GM18505 (cell line): ENCODE measurements at regions not wholly inside any gene's neighbourhood (a gene's known extent, or its start where the extent isn't known, plus 50 kb on each side); places are given as distances from the start of the nearest gene placed in this dataset.
"Not testable (repeated sequence)": the region's sequence is repeated elsewhere in the genome, so short reads cannot be mapped to it uniquely, and the experiment has no call there.

Experiments used
- ATAC-seq: cut with Tn5 transposase; IDR thresholded peaks from one replicate; pipeline ENCODE4 v1.9.1; 2021; ENCODE audit not compliant: unreplicated experiment
- POLR2A ChIP-seq: IDR thresholded peaks from 4 replicates; pipeline ENCODE4 v1.6.1; 2011; ENCODE audit warnings: borderline replicate concordance; ENCODE audit not compliant: insufficient read depth, insufficient read length; ENCODE audit errors: extremely low read depth

DNA sequence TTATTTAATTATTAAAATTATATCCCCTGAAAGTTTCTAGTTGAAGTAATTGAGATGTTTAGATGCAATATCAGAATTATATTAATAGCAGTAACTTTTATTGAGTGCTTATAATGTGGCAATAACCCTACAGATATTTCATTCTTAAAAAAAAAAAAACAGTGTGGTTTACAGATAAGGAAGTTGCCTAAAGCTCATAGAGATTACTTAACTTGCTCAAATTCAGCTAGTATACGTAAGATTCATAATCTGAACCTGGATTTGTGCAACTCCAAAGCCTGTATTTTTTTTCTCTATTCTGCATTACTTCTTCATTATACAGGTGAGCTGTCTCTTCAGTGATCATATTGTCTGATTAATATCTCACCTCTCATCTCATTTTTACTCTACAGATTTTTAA is 156.0 kb upstream of the PTBP2 start:
- no peak for ATAC-seq
- TF ChIP-seq POLR2A = no peak

DNA sequence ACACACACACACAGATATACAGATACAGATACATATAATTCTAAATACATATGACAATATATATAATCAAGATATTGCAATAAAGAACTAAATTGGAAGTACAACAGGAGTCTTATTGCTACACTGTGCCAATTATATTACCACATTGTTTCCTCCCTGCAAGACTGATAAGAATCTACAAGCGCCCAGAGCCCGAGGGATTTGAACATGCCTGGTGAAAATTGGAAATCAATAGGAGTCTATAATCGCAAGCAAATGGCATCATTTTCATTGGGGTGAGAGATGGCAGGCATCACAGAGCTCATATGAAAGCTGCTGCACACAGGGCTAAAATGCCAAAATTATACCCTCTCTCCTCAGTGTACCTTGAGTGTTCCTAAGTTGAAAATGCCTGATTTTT is 152.9 kb upstream of the PTBP2 start:
- ATAC-seq = no peak
- TF ChIP-seq POLR2A = no peak

DNA sequence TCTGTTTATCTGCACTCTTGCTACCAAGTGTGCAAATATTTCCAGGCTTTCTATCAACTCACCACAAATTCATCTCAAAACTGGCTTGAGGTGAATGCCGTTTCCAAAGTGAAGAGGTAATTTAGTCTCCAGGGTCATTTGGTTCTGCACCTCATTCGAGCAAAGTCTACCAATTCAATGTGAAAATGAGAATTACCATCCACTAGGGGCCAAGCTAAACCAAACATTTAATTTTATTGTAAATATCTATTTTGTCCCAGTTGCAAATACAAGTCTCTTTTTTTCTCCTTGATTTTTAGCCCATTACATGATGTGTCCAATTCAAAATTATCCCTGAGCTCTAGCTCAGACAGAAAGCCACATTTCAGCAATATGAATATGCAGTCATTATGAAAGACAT is 152.3 kb upstream of the PTBP2 start:
- no peak for ATAC-seq
- no peak for TF ChIP-seq POLR2A

DNA sequence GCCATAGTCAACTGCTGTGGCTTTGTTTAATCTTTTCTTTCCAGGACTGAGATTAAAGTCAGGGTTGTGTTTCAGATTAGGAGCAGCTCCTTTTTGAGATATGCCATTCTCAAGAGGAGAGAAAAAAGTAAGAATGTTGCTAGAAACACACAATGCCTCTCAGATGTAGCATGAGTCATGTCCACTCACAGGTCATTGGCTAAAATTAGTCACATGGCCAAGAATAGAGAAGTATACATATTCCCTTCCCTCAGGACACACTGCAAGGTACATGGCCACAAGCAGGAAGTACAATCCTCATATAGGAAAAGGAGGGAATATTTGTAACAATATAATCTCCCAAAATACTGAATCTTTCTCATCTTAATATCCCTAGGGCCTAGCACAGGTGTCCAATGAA is 141.9 kb upstream of the PTBP2 start:
- no peak for ATAC-seq
- TF ChIP-seq POLR2A = no peak

DNA sequence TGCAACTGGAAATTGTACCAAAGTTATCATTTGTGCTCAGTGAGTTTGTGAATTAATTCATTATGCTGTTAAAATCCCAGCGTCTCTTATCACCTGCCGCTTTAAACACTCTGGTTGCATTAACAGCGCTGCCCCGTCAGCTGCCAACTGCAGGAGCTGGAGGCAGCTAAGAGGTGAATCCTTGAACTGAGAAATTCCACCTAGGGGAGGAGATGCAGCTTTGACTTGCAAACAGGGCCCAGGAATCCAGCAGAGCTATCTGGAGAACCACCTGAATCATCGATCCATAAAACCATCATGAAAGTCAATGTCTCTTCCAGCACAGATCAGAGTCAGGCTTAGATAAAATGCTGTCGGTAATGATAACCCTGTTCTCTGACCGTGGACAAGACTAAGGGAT is 140.7 kb upstream of the PTBP2 start:
- no peak for ATAC-seq
- no peak for TF ChIP-seq POLR2A

DNA sequence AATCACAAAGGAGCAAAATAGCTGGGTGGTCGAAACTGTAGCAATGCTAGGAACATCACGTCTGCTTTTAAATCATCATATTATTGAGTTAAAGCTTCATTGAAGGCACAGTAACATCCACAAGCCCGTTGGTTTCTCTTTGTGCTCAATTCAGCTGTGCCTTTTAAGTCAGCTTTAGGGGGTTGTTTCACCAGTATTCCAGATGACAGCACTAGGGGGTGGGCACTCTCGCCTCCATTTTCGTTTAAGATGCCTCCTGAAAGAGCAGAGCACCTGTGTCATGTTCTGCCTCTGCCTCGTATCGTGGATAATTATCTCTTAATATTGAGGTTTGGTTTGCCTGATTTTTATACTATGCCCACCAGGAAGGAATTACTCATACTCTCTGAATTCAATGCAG is 139.8 kb upstream of the PTBP2 start:
- TF ChIP-seq POLR2A = no peak
- ATAC-seq = no peak

DNA sequence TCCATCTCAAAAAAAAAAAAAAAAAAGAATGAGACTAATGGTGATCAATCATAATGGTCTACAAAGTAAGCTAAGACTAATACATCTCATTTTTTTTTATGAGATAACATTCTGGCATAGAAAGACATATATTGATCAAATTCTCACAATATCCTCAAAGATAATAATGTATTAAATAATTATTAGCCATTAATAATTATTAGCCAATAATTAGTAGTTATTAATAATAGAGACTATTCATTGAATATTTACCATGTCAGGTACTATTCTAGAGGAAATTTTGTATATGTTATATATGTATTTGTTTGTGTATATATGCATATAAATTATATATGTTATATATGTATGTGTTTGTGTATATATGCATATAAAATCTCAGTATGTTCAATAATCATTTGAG is 137.7 kb upstream of the PTBP2 start:
- no peak for ATAC-seq
- no peak for TF ChIP-seq POLR2A

DNA sequence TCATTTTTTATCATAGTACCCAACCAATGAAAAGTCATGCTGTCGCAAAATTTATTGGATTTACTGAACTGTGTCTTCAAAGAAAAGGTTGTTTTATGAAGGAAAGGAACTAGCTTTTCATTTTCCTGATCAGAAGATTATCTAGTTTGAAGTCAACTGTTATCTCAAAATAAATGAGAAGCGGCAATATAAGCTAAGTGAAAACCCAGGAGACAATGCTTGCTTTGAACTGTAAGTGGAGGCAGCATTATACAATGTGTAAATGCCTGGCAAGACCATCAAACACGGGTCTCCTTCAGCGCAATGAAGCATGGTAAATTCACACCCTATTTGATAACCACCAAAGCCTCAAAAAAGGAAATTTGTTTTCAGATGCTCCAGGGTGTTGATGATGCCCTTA is 134.4 kb upstream of the PTBP2 start:
- no peak for ATAC-seq
- TF ChIP-seq POLR2A = no peak

DNA sequence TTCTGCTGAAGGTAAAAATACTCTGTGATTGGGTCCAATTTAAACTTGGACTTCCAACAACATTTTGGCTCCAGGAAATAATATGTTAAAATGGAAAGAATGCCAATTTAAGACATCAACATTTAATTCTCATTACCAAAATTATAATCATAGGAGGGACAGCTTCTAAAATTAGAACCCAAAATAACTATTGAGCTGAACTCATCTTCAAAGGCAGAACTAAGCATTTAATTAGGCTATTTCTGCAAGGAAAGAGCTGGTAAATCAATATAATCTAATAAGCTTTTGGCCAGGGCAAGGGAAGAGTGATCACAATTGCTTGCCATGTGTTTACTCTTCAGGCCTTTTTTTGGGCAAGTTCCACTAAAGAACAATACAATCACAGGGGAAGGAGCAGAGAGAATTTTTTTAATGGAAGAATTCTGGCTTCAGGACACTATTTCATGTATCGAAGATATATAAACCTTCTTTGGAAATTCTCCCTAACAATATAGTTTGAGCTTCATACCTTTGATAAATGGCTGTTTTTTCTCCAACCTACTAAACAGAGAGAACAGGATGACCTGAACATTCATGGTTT is 133.1 kb upstream of the PTBP2 start:
- ATAC-seq = no peak
- no peak for TF ChIP-seq POLR2A

DNA sequence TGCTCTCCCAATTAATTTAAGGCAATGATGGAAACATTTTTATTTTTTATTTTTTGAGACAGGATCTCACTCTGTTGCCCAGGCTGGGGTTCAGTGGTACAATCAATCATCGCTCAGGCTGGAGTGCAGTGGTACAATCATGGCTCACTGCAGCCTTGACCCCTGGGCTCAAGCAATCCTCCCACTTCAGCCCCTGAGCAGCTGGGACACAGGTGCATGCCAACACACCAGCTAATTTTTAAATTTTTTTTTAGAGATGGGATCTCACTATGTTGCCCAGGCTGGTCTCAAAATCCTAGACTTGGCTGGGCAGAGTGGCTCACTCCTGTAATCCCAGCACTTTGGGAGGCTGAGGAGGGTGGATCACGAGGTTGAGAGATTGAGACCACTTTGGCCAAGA is 126.1 kb upstream of the PTBP2 start:
- not testable (repeated sequence) for ATAC-seq

DNA sequence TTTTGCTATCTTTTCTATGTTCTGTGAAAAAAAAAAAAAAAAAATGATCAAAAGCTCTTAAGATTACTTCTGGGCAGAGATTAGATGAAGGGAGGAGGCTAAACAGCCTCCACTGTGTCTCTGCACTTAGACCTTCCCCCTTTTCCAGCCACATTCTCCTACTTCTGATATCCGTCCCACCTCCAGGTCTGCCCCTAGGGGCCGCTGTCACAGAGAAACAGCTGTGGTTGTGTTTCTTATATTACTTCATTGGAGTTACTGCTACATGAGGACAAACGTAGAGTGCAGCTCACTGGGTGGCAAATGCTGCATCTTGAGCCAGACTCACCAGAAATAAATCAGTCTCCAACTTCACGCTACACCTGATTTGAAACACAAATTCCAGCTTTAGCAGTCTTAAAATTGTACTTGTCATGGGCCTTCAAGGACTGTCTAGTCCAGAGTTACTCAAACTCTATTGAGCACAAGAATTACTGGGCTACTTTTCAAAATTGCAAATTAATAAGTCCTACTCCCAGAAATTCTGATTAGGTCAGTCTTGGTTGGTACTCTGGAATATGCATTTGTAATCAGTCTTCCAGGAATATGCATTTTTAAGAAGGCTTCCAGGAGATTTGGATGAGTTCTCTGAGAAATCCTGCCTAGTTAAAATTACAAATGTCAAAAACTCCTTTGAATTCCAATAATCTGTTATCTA is 125.2 kb upstream of the PTBP2 start:
- TF ChIP-seq POLR2A = no peak
- ATAC-seq = peak; percentile 88

DNA sequence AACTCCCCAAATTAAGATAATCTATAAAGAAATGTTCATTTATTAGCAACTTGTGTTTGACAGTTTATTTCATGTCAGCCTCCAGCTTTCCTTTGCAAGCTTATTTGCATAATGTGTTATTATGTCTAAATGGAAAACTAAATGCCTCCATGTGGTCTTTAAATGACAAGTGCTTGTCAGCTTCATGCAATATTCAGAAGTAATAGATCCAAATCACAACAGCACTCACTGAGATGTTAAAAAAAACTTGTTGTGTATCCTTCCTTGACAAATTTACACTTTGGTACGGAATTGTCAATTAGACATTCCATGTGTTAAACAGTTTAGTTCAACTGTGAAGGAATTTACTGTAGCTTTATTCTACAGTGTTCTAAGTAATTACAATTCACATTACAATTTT is 124.4 kb upstream of the PTBP2 start:
- no peak for ATAC-seq
- TF ChIP-seq POLR2A = no peak

DNA sequence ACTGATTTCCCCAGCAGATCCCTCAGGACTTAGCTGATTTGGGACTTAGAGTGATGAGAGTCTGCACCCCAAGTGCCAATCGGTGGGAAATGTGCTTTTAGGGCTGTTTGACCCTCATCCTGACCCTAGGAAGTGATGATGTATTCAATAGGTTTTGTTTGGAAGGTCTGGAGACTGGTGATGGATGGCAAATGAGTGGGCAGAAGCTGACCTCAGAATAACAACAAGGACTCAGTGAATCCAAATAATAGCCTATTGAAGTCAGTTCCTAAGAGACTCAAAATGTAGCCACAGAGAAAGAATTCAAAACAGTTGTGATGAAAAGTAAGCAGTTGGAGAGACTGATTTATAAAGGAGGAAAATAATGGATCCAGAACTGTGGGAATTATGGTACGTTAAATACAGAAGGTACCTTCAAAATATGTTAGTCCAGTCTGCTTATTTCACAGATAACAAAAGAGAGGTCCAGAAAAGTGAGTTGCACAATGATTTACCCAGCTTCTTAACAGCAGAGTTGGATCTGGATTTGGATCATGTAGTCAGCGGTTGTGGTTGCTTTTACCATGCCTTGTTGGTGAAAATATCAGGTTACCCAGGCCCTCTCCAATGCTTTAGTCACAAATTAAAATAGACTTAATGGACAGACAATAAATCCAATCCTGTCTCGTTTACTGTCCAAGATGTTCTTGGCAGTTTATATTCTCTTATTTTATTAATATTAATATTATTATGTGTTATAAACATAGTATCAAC is 123.0 kb upstream of the PTBP2 start:
- TF ChIP-seq POLR2A = no peak
- ATAC-seq = no peak

DNA sequence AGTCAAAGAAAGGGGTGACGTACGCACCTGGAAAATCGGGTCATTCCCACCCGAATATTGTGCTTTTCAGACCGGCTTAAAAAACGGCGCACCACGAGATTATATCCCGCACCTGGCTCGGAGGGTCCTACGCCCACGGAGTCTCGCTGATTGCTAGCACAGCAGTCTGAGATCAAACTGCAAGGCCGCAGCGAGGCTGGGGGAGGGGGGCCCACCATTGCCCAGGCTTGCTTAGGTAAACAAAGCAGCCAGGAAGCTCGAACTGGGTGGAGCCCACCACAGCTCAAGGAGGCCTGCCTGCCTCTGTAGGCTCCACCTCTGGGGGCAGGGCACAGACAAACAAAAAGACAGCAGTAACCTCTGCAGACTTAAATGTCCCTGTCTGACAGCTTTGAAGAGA is 117.0 kb upstream of the PTBP2 start:
- not testable (repeated sequence) for ATAC-seq

DNA sequence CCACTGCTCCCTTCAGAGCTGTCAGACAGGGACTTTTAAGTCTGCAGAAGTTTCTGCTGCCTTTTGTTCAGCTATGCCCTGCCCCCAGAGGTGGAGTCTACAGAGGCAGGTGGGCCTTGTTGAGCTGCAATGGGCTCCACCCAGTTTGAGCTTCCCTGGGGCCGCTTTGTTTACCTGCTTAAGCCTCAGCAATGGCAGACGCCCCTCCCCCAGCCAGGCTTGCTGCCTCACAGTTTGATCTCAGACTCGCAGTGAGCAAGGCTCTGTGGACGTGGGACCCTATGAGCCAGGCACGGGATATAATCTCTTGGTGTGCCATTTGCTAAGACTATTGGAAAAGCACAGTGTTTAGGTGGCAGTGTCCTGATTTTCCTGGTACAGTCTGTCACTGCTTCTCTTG is 104.2 kb upstream of the PTBP2 start:
- not testable (repeated sequence) for ATAC-seq
